Keratinocyte (primary cell): ENCODE measurements at regions not wholly inside any gene's neighbourhood (a gene's known extent, or its start where the extent isn't known, plus 50 kb on each side); places are given as distances from the start of the nearest gene placed in this dataset.

Experiments used
- EZH2 ChIP-seq: IDR thresholded peaks from one replicate; pipeline ENCODE4 v1.6.1; 2012; ENCODE audit warnings: inconsistent platforms, mild to moderate bottlenecking, low read length, moderate library complexity
- TF ChIP-seq, protein P1 (sequence below), 3 experiments: IDR thresholded peaks in 1 of 3; conservative IDR thresholded peaks in 1 of 3; optimal IDR thresholded peaks in 1 of 3; 2 replicates in 2 of 3; 3 replicates in 1 of 3; pipeline versions ENCODE3 to v1.5.1; 2011; ENCODE audit warnings: low read length in 3 of 3, mild to moderate bottlenecking in 3 of 3, moderate library complexity in 2 of 3, control low read depth in 1 of 3, inconsistent platforms in 1 of 3; ENCODE audit not compliant: insufficient read depth in 2 of 3; ENCODE audit errors: extremely low read depth in 1 of 3

DNA sequence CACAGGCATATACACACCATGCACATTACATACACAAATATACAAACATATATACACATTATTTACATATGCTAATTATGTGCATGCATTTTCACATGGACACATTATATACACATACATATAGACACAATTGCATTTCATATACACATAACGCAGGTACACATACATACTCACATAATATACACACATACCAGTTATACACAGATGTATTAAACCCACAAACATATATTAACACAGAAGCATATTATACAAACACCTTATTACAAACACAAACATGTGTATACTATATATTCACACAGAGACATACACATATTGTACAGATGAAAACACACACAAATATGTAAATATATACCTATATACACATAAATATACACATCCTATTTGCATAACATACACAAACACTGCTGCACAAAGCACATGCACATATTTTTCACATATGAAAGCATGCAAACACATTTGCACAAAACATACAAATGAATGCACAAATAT is 140.2 kb downstream of the VEGFA start:
- TF ChIP-seq, protein P1, sequence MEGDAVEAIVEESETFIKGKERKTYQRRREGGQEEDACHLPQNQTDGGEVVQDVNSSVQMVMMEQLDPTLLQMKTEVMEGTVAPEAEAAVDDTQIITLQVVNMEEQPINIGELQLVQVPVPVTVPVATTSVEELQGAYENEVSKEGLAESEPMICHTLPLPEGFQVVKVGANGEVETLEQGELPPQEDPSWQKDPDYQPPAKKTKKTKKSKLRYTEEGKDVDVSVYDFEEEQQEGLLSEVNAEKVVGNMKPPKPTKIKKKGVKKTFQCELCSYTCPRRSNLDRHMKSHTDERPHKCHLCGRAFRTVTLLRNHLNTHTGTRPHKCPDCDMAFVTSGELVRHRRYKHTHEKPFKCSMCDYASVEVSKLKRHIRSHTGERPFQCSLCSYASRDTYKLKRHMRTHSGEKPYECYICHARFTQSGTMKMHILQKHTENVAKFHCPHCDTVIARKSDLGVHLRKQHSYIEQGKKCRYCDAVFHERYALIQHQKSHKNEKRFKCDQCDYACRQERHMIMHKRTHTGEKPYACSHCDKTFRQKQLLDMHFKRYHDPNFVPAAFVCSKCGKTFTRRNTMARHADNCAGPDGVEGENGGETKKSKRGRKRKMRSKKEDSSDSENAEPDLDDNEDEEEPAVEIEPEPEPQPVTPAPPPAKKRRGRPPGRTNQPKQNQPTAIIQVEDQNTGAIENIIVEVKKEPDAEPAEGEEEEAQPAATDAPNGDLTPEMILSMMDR (optimal IDR thresholded peaks at IDR 0.05 in 1 of 3, IDR thresholded peaks at IDR 0.05 in 1 of 3, conservative IDR thresholded peaks at IDR 0.05 in 1 of 3; ENCODE audit: extremely low read depth in 1 of 3, insufficient read depth in 2 of 3, low read length in 3 of 3), result no peak
- no peak for TF ChIP-seq EZH2
